Activated T-helper 1 cell treated with anti-CD3 and anti-CD28 coated beads, Interleukin-12 subunit alpha, Interleukin-12 subunit beta, Interleukin-2, Interleukin-4 antibody, amounts not matched to agents 30 ng/mL and 10 ng/mL and 1 ng/mL, durations not matched to agents 14 hours and 24 hours and 36 hours (primary cell): ENCODE measurements at regions not wholly inside any gene's neighbourhood (a gene's known extent, or its start where the extent isn't known, plus 50 kb on each side); places are given as distances from the start of the nearest gene placed in this dataset.

Experiments used
- DNase-seq: peaks from one replicate; pipeline ENCODE4 v3.0.0; 2021; ENCODE audit warnings: low spot score
- H3K27ac Mint-ChIP-seq: one replicate; pipeline ENCODE4 v1.8.0; 2021; ENCODE audit warnings: mild to moderate bottlenecking, mixed read lengths
- H3K27me3 Mint-ChIP-seq: one replicate; pipeline ENCODE4 v1.8.0; 2022; ENCODE audit warnings: mild to moderate bottlenecking, moderate library complexity, mixed read lengths; ENCODE audit not compliant: insufficient read depth
- H3K36me3 Mint-ChIP-seq: one replicate; pipeline ENCODE4 v1.8.0; 2021; ENCODE audit warnings: low read depth, mixed read lengths
- H3K4me1 Mint-ChIP-seq: one replicate; pipeline ENCODE4 v1.8.0; 2021; ENCODE audit warnings: low read depth, mixed read lengths
- H3K4me3 Mint-ChIP-seq: one replicate; pipeline ENCODE4 v1.8.0; 2021; ENCODE audit warnings: mild to moderate bottlenecking, moderate library complexity, mixed read lengths
- H3K9me3 Mint-ChIP-seq: one replicate; pipeline ENCODE4 v1.8.0; 2021; ENCODE audit warnings: mixed read lengths
- intact Hi-C: fragments of 100-400 bp; cut with micrococcal nuclease; formaldehyde crosslinking; loops from one replicate; pipeline ENCODE4 v1.15.1; 2024

DNA sequence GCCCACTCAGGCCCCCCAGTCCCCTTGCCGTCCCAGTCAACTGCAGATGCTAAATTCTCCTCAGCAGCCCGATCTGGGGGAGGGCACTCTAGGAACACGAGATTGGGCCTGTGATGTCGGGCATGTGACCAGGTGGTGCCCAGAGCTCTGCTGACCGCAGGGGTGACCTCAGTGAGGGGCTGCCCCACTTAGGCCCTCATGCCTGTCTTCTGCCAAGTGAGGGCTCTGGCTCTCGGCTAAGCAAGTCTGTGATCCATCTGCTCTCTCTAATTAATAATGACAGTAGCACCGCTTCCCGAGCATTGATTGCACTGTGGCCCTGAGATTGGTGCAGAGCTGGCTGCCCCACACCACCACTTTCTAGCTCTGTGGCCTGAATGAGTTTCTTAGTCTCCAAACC, 138.8 kb downstream of the MRM1 start:
- no peak for DNase-seq
- no peaks in the 10 kb centered on the region for H3K36me3 Mint-ChIP-seq
- no peaks in the 10 kb centered on the region for H3K4me1 Mint-ChIP-seq
- no peaks in the 10 kb centered on the region for H3K9me3 Mint-ChIP-seq
- intact Hi-C loops = no loop called here
- H3K4me3 Mint-ChIP-seq = no peak overlapping the region
- peaks cover 13% of the 10 kb centered on the region for H3K27me3 Mint-ChIP-seq
- no peak overlapping the region for H3K27ac Mint-ChIP-seq

DNA sequence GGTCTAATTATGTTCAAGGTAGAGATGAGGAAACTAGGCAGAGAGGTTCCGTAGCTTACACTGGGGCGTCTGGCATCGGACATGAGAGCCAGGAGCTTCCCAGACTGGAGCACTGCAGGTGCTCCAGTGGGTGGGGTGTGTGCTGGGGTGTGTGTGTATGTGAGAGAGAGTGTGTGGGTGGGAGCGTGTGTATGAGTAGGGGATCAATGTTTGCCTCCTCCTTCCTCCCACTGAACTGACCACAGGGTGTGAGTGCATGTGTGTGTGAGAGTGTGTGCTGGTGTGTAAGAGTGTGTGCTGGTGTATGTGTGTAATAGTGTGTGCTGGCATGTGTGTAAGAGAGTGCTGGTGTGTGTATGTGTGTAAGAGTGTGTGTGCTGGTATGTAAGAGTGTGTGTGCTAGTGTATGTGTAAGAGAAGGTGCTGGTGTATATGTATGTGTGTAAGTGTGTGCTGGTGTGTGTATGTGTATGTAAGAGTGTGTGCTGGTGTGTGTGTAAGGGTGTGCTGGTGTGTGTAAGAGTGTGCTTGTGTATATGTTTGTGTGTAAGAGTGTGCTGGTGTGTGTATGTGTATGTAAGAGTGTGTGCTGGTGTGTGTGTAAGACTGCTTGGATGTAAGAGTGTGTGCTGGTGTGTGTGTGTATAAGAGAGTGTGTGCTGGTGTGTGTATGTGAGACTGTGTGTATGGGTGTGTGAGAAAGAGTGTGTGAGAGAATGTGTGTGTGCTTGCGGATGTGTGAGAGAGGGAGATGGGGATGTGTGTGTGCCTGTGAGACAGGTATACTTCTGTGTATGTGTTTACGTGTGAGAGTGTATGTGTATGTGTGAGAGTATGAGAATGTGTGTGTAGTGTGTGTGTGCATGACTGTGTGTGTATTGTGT, 139.9 kb downstream of the MRM1 start:
- Mint-ChIP-seq H3K36me3 (no peaks in the 10 kb centered on the region), H3K27ac (no peak overlapping the region), H3K4me3 (no peak overlapping the region), H3K27me3 (peaks cover 13% of the 10 kb centered on the region), H3K9me3 (no peaks in the 10 kb centered on the region), H3K4me1 (no peaks in the 10 kb centered on the region)
- intact Hi-C loops = no loop called here
- no peak for DNase-seq

DNA sequence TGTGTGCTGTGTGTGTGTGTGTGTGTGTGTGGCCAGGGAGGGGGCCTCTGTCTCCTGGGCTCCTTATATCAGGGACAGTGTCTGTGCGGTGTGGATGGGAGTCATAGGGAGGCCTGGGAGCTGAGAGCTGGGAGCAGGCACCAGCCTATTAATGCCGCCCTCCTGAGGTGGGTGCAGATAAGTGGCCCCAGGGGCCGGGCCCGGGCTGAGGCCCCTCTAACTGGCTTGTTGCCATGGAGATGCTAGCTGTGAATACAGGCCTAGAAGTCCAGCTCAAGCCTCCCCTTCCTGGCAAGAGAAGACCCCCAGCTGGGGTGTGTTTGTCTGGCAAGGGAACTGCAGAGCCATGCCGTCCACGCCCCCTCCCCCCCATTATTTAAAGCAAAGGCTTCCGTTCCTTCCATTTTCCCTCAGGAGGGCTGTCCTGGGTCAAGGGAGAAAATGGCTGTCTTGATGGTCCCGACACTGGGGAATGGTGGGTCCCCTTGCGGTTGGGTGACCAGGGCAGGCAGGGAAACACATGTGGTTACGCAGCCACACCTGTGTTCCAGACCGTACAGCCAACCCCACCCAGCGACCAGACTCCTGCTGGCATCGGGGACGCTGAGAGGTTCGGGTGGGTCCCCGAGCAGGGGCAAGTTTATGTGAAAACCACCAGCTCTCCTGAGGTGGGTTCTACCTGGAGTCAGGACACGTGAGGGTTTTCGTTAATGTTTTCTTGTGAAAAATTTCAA, 141.1 kb downstream of the MRM1 start:
- no peaks in the 10 kb centered on the region for H3K9me3 Mint-ChIP-seq
- no peaks in the 10 kb centered on the region for H3K36me3 Mint-ChIP-seq
- H3K4me3 Mint-ChIP-seq = no peak overlapping the region
- H3K27me3 Mint-ChIP-seq = peaks cover 10% of the 10 kb centered on the region
- intact Hi-C loops = no loop called here
- DNase-seq = no peak
- no peak overlapping the region for H3K27ac Mint-ChIP-seq
- H3K4me1 Mint-ChIP-seq = no peaks in the 10 kb centered on the region

DNA sequence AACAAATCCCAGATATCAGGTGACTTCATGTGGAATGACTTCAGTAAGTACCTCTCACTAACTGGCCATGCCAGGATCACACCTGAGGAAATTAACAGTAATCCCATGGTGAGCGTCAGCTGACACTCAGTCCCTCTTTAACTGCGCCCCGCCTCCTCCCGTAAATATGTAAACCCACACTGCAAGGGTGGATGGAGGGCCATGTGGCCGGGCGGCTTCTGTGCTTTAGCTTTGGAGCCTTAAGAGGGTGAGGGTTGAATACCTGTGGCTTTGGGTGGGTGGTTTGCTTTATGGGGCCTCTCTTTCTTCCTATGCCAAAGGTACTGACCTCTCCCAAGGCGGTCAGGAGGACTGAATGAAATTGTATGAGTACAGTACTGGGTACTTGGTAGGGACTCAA, 141.7 kb downstream of the MRM1 start:
- DNase-seq = no peak
- peaks cover 6% of the 10 kb centered on the region for H3K27me3 Mint-ChIP-seq
- H3K4me3 Mint-ChIP-seq = no peak overlapping the region
- H3K4me1 Mint-ChIP-seq = no peaks in the 10 kb centered on the region
- no peaks in the 10 kb centered on the region for H3K36me3 Mint-ChIP-seq
- no peaks in the 10 kb centered on the region for H3K9me3 Mint-ChIP-seq
- intact Hi-C loops = no loop called here
- no peak overlapping the region for H3K27ac Mint-ChIP-seq

DNA sequence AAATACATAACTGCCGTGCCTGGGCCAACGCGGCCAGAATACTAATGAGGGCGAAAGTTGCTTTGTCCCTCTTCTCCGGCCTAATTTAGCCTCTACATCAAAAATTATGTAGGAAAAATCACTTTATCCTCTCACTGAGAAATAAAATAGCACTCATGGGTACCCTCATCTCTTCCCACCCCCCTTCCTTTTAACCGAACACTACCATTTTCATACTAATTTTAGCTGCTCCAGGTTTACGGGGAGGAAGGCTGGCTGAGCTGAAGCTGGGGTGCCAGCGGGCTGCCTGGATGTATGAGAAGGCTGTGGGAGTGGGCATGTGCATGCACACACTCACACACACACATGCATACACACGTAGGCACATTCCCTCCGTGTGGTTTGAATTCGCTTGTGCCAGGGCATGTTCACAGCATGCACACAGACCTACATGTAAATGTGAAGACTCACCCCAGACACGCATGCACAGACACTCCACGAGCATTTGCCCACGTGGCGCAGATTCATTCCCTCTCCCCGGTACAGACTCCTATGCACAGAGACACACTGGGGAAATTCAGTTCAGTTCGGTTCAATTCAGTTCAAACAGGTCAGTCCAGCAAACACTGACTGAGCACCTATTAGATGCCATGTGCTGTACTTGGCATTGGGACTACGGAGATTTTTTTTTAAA, 145.1 kb downstream of the MRM1 start:
- Mint-ChIP-seq H3K27me3 (peaks cover 12% of the 10 kb centered on the region), H3K4me3 (no peak overlapping the region), H3K4me1 (no peaks in the 10 kb centered on the region), H3K27ac (no peak overlapping the region), H3K36me3 (no peaks in the 10 kb centered on the region), H3K9me3 (no peaks in the 10 kb centered on the region)
- DNase-seq = no peak
- intact Hi-C loops = no loop called here

DNA sequence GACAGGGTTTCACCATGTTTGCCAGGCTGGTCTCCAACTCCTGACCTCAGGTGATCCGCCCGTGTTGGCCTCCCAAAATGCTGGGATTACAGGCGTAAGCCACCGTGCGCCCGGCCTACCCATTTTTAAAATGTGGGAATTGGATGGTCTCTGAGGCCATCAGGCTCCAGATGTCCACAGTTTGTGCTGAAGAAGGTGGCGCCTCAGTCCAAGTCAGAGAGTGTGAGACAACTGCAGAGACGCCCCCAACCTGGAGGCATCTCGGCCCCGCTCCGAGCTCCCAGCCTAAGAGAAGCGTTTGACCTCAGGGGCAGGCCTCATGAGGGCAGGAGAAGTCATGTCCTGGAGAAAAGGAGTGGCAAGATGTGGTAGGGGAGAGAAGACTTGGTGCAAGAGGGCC, 146.5 kb downstream of the MRM1 start:
- Mint-ChIP-seq H3K27ac (no peak overlapping the region), H3K27me3 (peaks cover 11% of the 10 kb centered on the region), H3K4me3 (no peak overlapping the region), H3K36me3 (no peaks in the 10 kb centered on the region), H3K4me1 (no peaks in the 10 kb centered on the region), H3K9me3 (no peaks in the 10 kb centered on the region)
- intact Hi-C loops = no loop called here
- no peak for DNase-seq

DNA sequence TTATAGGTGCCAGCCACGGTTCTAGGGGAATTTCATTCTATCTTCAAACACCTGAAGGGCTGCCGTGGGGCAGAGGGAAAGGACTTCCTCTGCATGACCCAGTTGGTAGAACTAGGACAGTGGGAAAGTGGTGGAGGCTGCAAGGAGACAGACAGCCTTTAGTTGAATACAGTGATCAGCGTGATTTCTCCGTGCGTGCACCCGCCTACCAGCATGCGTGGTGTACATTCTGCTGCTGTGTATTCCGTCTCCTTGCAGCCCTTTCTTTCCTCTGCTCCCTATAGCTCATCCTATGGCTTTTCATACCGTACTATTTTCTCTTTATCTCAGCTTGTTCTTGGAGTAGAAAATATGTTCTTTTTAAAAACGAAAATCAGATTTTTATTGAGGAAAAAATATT, 146.9 kb downstream of the MRM1 start:
- no peak for DNase-seq
- peaks cover 11% of the 10 kb centered on the region for H3K27me3 Mint-ChIP-seq
- H3K9me3 Mint-ChIP-seq = no peaks in the 10 kb centered on the region
- intact Hi-C loops = no loop called here
- H3K4me3 Mint-ChIP-seq = no peak overlapping the region
- H3K27ac Mint-ChIP-seq = no peak overlapping the region
- H3K36me3 Mint-ChIP-seq = no peaks in the 10 kb centered on the region
- H3K4me1 Mint-ChIP-seq = no peaks in the 10 kb centered on the region

DNA sequence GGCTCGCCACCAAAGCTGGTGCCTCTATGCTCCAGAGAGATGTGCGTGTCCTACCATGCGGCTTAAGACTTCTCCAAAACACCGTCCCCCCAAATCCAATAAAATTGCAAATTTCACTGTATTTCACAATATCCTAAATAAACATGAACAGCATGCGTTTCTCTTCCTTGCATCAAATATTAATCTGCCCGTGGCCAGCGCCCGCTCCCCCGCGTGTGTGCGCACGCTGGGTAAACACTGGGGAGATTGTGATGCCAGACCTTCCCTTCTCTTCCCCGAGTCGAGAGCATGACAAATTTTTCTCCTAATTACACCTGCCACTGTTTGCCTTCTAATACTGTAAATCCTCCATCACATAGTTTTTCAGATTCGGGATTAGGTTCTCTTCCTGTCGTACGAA, 148.1 kb downstream of the MRM1 start:
- H3K4me1 Mint-ChIP-seq = no peaks in the 10 kb centered on the region
- intact Hi-C loops = no loop called here
- no peaks in the 10 kb centered on the region for H3K36me3 Mint-ChIP-seq
- no peak overlapping the region for H3K4me3 Mint-ChIP-seq
- no peaks in the 10 kb centered on the region for H3K9me3 Mint-ChIP-seq
- no peak for DNase-seq
- H3K27me3 Mint-ChIP-seq = peaks cover 11% of the 10 kb centered on the region
- H3K27ac Mint-ChIP-seq = no peak overlapping the region

DNA sequence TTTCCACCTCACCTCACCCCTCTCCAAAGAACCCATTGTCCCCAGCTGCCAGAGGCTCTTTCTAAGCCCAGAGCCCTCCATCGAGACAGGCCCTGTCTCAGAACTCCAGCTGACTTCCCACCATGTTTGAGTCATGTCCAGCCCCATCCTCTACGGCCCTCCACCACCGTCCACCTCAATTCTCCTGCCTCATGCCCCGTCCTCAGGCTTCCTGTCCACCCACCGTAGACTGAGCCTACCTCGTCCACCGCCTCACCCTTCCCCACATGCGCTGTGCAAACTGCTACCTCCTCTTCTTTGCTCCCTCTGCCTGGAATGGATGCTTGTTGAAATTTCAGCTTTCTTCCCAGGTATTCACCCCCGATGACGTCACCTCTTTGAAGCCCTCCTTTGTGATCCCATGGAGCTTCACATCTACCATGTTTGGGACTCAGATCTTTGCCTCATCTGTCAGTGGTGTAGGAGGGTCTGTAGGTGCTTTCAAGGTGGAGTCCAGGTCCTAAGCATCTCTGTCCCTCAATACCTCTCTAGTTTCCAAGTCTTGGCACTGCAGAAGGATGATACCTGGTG, 149.0 kb downstream of the MRM1 start:
- intact Hi-C loops = no loop called here
- no peak overlapping the region for H3K27ac Mint-ChIP-seq
- H3K9me3 Mint-ChIP-seq = no peaks in the 10 kb centered on the region
- DNase-seq = no peak
- H3K36me3 Mint-ChIP-seq = no peaks in the 10 kb centered on the region
- H3K4me1 Mint-ChIP-seq = no peaks in the 10 kb centered on the region
- no peak overlapping the region for H3K4me3 Mint-ChIP-seq
- H3K27me3 Mint-ChIP-seq = peaks cover 8% of the 10 kb centered on the region

DNA sequence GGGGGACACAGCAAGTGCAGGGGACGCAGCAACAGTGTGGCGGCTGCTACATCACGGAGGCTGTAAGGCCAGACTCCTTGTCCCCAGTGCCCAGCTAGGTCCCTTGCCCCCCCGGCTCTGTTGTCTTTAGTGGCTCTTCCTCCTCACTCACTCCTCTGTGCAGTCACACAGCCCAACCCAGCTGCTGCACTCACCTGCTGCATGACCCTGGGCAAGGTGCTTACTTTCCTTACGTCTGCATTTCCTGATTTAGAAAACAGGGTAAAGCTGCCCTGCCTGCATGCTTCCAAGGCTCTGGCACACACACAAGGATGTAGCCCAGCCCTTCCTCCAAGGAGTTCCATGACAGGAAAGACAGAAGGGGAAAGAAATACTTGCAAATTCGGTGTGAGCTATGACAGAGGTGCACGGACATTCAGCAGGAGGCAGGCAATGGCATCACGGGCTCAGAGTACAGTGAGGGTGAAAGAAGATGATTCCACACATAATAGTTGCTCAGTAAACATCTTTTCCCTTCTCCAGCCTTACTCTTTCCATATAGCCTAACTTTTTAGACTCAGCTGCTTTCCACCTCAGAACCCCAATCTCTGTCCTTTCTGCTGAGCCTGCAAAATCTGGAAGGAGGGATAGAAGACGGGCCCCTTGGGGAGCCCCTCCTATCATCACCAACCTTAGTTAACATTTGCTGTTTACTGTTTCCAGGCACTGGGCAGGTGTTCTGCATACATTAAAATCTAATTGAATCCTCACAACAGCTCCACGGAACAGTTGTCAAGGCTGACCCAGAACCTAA, 150.9 kb downstream of the MRM1 start:
- H3K4me1 Mint-ChIP-seq = no peaks in the 10 kb centered on the region
- H3K27ac Mint-ChIP-seq = no peak overlapping the region
- no peak overlapping the region for H3K4me3 Mint-ChIP-seq
- intact Hi-C loops = no loop called here
- DNase-seq = no peak
- peaks cover 8% of the 10 kb centered on the region for H3K27me3 Mint-ChIP-seq
- no peaks in the 10 kb centered on the region for H3K36me3 Mint-ChIP-seq
- H3K9me3 Mint-ChIP-seq = no peaks in the 10 kb centered on the region

DNA sequence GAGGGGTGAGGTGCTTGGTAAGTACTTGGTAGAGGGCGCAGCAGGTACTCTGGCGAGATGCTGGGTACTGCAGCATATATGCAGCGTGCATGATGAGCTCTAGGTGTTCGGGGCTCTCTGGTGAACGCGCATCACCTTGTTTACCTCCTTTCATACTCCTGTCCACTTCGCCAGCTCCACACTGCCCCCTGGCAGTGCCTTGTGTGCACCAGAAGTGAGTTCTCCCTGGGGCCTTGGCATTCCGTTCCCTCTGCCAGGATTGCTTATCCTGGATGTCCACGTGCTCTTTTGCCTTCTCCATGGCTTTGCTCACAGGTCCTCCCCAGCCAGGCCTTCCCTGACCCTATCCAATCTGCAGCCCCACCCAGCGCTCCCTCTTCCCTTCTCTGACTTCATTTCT, 154.2 kb downstream of the MRM1 start:
- peak; percentile 10 for DNase-seq
- Mint-ChIP-seq H3K4me1 (no peaks in the 10 kb centered on the region), H3K36me3 (no peaks in the 10 kb centered on the region), H3K27me3 (peaks cover 4% of the 10 kb centered on the region), H3K27ac (no peak overlapping the region), H3K4me3 (no peak overlapping the region), H3K9me3 (no peaks in the 10 kb centered on the region)
- intact Hi-C loops = loop anchor here (1.0 kb wide), 2 partner anchors 49 to 126 kb away; no protein-coding TSS in a partner anchor

DNA sequence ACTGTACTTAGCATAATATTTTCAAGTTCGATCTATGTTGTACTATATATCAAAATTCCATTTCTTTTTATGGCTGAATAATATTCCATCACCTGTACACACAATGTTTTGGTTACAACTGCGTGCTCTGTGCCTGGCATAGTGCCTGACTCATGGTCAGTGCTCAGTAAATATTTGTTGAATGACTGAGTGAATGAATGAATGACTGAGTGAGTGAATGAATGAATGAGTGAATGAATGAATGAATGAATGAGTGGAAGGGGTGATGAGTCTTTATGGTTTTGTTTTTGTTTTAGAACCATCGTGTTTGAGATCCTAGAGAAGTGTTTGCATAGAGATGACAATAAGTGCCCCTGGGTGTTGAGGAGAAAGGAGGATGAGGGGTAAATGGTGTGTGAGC, 155.3 kb downstream of the MRM1 start:
- H3K4me3 Mint-ChIP-seq = no peak overlapping the region
- DNase-seq = no peak
- peaks cover 4% of the 10 kb centered on the region for H3K9me3 Mint-ChIP-seq
- no peak overlapping the region for H3K27ac Mint-ChIP-seq
- intact Hi-C loops = no loop called here
- H3K4me1 Mint-ChIP-seq = no peaks in the 10 kb centered on the region
- no peaks in the 10 kb centered on the region for H3K36me3 Mint-ChIP-seq
- H3K27me3 Mint-ChIP-seq = peaks cover 2% of the 10 kb centered on the region
